Glomerular visceral epithelial cell (primary cell): ENCODE measurements at regions not wholly inside any gene's neighbourhood (a gene's known extent, or its start where the extent isn't known, plus 50 kb on each side); places are given as distances from the start of the nearest gene placed in this dataset.

Source experiments
- DNase-seq: peaks from one replicate; pipeline ENCODE4 v3.0.0-alpha.2; 2016; ENCODE audit errors: extremely low spot score

- DNase-seq = peak; percentile 98
Measured at GRCh38 chr9:119004618-119004990, 364.6 kb downstream of the BRINP1 start.

- DNase-seq = peak; percentile 68
Measured at GRCh38 chr9:119005162-119005561, 364.1 kb downstream of the BRINP1 start.

- peak; percentile 78 for DNase-seq
Measured at GRCh38 chr9:119009249-119009648, 360.0 kb downstream of the BRINP1 start.

- no peak for DNase-seq
Measured at GRCh38 chr9:119020284-119020683, 349.0 kb downstream of the BRINP1 start.

- no peak for DNase-seq
Measured at GRCh38 chr9:119020730-119021333, 348.4 kb downstream of the BRINP1 start.

GRCh38 chr9:119026120-119026519 is 343.1 kb downstream of the BRINP1 start:
- peak; percentile 9 for DNase-seq

- no peak for DNase-seq
Measured at GRCh38 chr9:119027901-119028699, 341.1 kb downstream of the BRINP1 start.

GRCh38 chr9:119029886-119030285 is 339.3 kb downstream of the BRINP1 start:
- no peak for DNase-seq

- no peak for DNase-seq
Measured at GRCh38 chr9:119033596-119033995, 335.6 kb downstream of the BRINP1 start.

- no peak for DNase-seq
Measured at GRCh38 chr9:119036969-119037368, 332.3 kb downstream of the BRINP1 start.

GRCh38 chr9:119043996-119044395 is 325.2 kb downstream of the BRINP1 start:
- no peak for DNase-seq

GRCh38 chr9:119044806-119045205 is 324.4 kb downstream of the BRINP1 start:
- DNase-seq = peak; percentile 7

GRCh38 chr9:119047513-119048307 is 321.5 kb downstream of the BRINP1 start:
- no peak for DNase-seq

GRCh38 chr9:119050281-119050680 is 319.0 kb downstream of the BRINP1 start:
- peak; percentile 12 for DNase-seq

GRCh38 chr9:119052339-119053030 is 316.8 kb downstream of the BRINP1 start:
- peak; percentile 8 for DNase-seq

GRCh38 chr9:119053070-119053469 is 316.2 kb downstream of the BRINP1 start:
- DNase-seq = no peak

GRCh38 chr9:119060629-119061385 is 308.4 kb downstream of the BRINP1 start:
- no peak for DNase-seq

- DNase-seq = no peak
Measured at GRCh38 chr9:119071636-119072035, 297.6 kb downstream of the BRINP1 start.

- DNase-seq = no peak
Measured at GRCh38 chr9:119074017-119074416, 295.2 kb downstream of the BRINP1 start.

GRCh38 chr9:119078015-119078414 is 291.2 kb downstream of the BRINP1 start:
- DNase-seq = no peak

GRCh38 chr9:119083673-119084072 is 285.6 kb downstream of the BRINP1 start:
- DNase-seq = no peak
